A673 (cell line): ENCODE measurements at regions not wholly inside any gene's neighbourhood (a gene's known extent, or its start where the extent isn't known, plus 50 kb on each side); places are given as distances from the start of the nearest gene placed in this dataset.

Source experiments
- BruUV-seq: library from RNA; stranded (reverse); fragments of 400-500 nt; replicated peaks from 2 replicates; lab custom pipeline; 2021; lab: Mats Ljungman, UMichigan
- CTCF ChIA-PET: fragments of 300-600 bp; sonication (Branson Sonifier 250); formaldehyde crosslinking; loops from one replicate; lab custom pipeline; 2022; ENCODE audit warnings: antibody characterized with exemption; lab: Charles Lee
- POLR2A ChIA-PET: fragments of 300-600 bp; sonication (Branson Sonifier 250); formaldehyde crosslinking; loops from one replicate; lab custom pipeline; 2022; ENCODE audit warnings: antibody characterized with exemption; ENCODE audit not compliant: low non-redundant PET; lab: Charles Lee
- DNase-seq: peaks from one replicate; pipeline ENCODE4 v3.0.0-alpha.2; 2015; ENCODE audit warnings: low spot score
- H3K27ac ChIP-seq: fragments of 200-600 bp; sonication (generic); 2 replicates; pipeline ENCODE4 v1.5.1; 2016; ENCODE audit warnings: mixed run types, low read depth, mild to moderate bottlenecking, mixed read lengths, antibody characterized with exemption, low read length; ENCODE audit not compliant: poor library complexity, severe bottlenecking
- H3K27me3 ChIP-seq: fragments of 200-600 bp; sonication (generic); replicated peaks from 2 replicates; pipeline ENCODE4 v1.6.1; 2017; ENCODE audit warnings: mixed run types, low read depth, mild to moderate bottlenecking, mixed read lengths, antibody characterized with exemption, low read length; ENCODE audit not compliant: insufficient read depth, poor library complexity
- H3K36me3 ChIP-seq: fragments of 200-600 bp; sonication (generic); 2 replicates; pipeline ENCODE4 v1.6.1; 2016; ENCODE audit warnings: mixed run types, mild to moderate bottlenecking, mixed read lengths, antibody characterized with exemption, low read length; ENCODE audit not compliant: insufficient read depth, poor library complexity, severe bottlenecking
- H3K4me1 ChIP-seq: fragments of 200-600 bp; sonication (generic); 2 replicates; pipeline ENCODE4 v1.6.1; 2017; ENCODE audit warnings: mixed run types, mild to moderate bottlenecking, mixed read lengths, antibody characterized with exemption, low read length; ENCODE audit not compliant: insufficient read depth, poor library complexity, severe bottlenecking
- H3K4me3 ChIP-seq: fragments of 200-600 bp; sonication (generic); 2 replicates; pipeline ENCODE4 v1.5.1; 2016; ENCODE audit warnings: low read depth, mixed run types, mild to moderate bottlenecking, mixed read lengths, low read length; ENCODE audit not compliant: poor library complexity, severe bottlenecking
- H3K9me3 ChIP-seq: fragments of 200-600 bp; sonication (generic); 2 replicates; pipeline ENCODE4 v1.6.1; 2016; ENCODE audit warnings: mixed run types, low read depth, mild to moderate bottlenecking, mixed read lengths, antibody characterized with exemption, low read length; ENCODE audit not compliant: poor library complexity, severe bottlenecking
- CTCF ChIP-seq: fragments of 300-800, 200-600 bp; sonication (generic); conservative IDR thresholded peaks from 2 replicates; pipeline ENCODE4 v1.5.1; 2017; ENCODE audit warnings: low read depth, mild to moderate bottlenecking, antibody characterized with exemption, low read length, moderate library complexity, mixed read lengths
- EZH2 ChIP-seq: fragments of 200-600 bp; sonication (generic); IDR thresholded peaks from 2 replicates; pipeline ENCODE4 v1.6.1; 2017; ENCODE audit warnings: borderline replicate concordance, low read depth, mild to moderate bottlenecking, mixed read lengths, antibody characterized with exemption, low read length; ENCODE audit not compliant: poor library complexity, severe bottlenecking
- intact Hi-C: fragments of 100-400 bp; cut with micrococcal nuclease; formaldehyde crosslinking; loops from one replicate; pipeline ENCODE4 v1.10.0; 2022; ENCODE audit not compliant: unreplicated experiment

- Histone ChIP-seq H3K36me3 (no peaks in the 10 kb centered on the region), H3K9me3 (no peaks in the 10 kb centered on the region), H3K27ac (no peak overlapping the region), H3K4me3 (no peak overlapping the region), H3K27me3 (peaks cover 4% of the 10 kb centered on the region), H3K4me1 (no peaks in the 10 kb centered on the region)
- DNase-seq, result no peak
- intact Hi-C loops, result no loop called here
- BruUV-seq, result no TSS peak
- POLR2A ChIA-PET, result no interaction called here
- TF ChIP-seq EZH2, result no peak
- no peak for TF ChIP-seq CTCF
- CTCF ChIA-PET, result no interaction called here
Observed at GRCh38 chr16:8182761-8183160, 407.6 kb downstream of the TMEM114 start.

GRCh38 chr16:8179615-8180014 is 410.7 kb downstream of the TMEM114 start:
- Histone ChIP-seq H3K36me3 (no peaks in the 10 kb centered on the region), H3K4me3 (no peak overlapping the region), H3K9me3 (no peaks in the 10 kb centered on the region), H3K27ac (no peak overlapping the region), H3K27me3 (peaks cover 4% of the 10 kb centered on the region), H3K4me1 (no peaks in the 10 kb centered on the region)
- POLR2A ChIA-PET, result no interaction called here
- no peak for TF ChIP-seq EZH2
- TF ChIP-seq CTCF, result no peak
- no TSS peak for BruUV-seq
- CTCF ChIA-PET, result no interaction called here
- intact Hi-C loops, result no loop called here
- no peak for DNase-seq

GRCh38 chr16:8178271-8178670 is 412.0 kb downstream of the TMEM114 start:
- intact Hi-C loops, result no loop called here
- H3K36me3 ChIP-seq, result no peaks in the 10 kb centered on the region
- ChIA-PET POLR2A (no interaction called here), CTCF (no interaction called here)
- no peaks in the 10 kb centered on the region for H3K9me3 ChIP-seq
- H3K4me1 ChIP-seq, result no peaks in the 10 kb centered on the region
- no peak overlapping the region for H3K4me3 ChIP-seq
- H3K27me3 ChIP-seq, result peaks cover 4% of the 10 kb centered on the region
- H3K27ac ChIP-seq, result no peak overlapping the region
- DNase-seq, result no peak
- BruUV-seq, result no TSS peak
- no peak for TF ChIP-seq CTCF
- no peak for TF ChIP-seq EZH2
